BJ (cell line): ENCODE measurements at regions not wholly inside any gene's neighbourhood (a gene's known extent, or its start where the extent isn't known, plus 50 kb on each side); places are given as distances from the start of the nearest gene placed in this dataset.
A peak's percentile ranks its signal among the peaks of the same experiment; 100 is the strongest.
"Not testable (repeated sequence)": the region's sequence is repeated elsewhere in the genome, so short reads cannot be mapped to it uniquely, and the experiment has no call there.

ENCODE experiments used
- CTCF ChIA-PET: fragments of 350-600 bp; formaldehyde crosslinking; extraction: SDS; loops from one replicate; lab custom pipeline; 2021; ENCODE audit warnings: antibody characterized with exemption, inconsistent platforms; lab: Yijun Ruan, JAX
- POLR2A ChIA-PET: fragments of 300-600 bp; sonication (Branson Sonifier 250); formaldehyde crosslinking; extraction: SDS; loops from one replicate; lab custom pipeline; 2021; ENCODE audit warnings: antibody characterized with exemption; lab: Charles Lee
- DNase-seq: peaks from one replicate; pipeline ENCODE4 v3.0.0-alpha.2; 2011; ENCODE audit warnings: low read depth
- H3K27me3 ChIP-seq: 2 replicates; pipeline ENCODE4 v1.6.0; 2011; ENCODE audit warnings: low read length; ENCODE audit not compliant: control insufficient read depth, insufficient read depth
- H3K36me3 ChIP-seq: 2 replicates; pipeline ENCODE4 v1.5.1; 2011; ENCODE audit warnings: low read length; ENCODE audit not compliant: control insufficient read depth, insufficient read depth
- H3K4me3 ChIP-seq: 2 replicates; pipeline ENCODE4 v1.5.1; 2011; ENCODE audit warnings: low read depth, mild to moderate bottlenecking, control low read depth, low read length
- TF ChIP-seq, protein P1 (sequence below): IDR thresholded peaks from 2 replicates; pipeline ENCODE4 v1.5.1; 2011; ENCODE audit warnings: low read depth, mild to moderate bottlenecking, control low read depth, inconsistent platforms, low read length, moderate library complexity; ENCODE audit not compliant: insufficient read depth

DNA sequence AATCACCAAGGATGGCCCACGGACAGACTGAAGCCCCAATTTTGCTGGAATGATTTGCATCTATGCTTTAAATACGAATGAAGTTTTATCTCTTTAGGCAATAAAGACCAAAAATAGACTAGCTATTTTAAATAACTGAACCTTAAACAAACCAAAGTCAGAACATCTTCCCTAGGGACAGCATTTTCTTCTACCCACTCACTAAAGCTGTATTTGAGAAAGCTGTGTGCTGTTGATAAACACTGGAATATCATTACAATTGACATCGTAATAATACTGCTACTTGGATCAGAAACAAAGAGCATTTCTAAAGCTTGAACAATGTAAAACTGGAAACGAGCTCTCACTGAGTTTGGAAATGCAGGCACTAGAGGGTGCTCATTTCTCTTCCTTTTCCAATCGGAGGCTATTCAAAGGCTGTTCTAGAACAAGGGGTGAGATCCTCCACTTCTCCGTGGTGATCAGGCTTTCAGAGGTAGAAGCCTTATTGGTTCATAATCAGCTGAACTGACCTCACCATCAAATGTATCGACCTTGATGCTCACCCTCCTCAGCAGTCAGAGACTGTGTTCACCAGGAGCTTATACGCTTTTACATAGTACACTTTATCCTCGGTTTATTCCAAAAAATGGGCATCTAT, 225.3 kb upstream of the PRSS1 start:
- POLR2A ChIA-PET = no interaction called here
- TF ChIP-seq, protein P1, sequence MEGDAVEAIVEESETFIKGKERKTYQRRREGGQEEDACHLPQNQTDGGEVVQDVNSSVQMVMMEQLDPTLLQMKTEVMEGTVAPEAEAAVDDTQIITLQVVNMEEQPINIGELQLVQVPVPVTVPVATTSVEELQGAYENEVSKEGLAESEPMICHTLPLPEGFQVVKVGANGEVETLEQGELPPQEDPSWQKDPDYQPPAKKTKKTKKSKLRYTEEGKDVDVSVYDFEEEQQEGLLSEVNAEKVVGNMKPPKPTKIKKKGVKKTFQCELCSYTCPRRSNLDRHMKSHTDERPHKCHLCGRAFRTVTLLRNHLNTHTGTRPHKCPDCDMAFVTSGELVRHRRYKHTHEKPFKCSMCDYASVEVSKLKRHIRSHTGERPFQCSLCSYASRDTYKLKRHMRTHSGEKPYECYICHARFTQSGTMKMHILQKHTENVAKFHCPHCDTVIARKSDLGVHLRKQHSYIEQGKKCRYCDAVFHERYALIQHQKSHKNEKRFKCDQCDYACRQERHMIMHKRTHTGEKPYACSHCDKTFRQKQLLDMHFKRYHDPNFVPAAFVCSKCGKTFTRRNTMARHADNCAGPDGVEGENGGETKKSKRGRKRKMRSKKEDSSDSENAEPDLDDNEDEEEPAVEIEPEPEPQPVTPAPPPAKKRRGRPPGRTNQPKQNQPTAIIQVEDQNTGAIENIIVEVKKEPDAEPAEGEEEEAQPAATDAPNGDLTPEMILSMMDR = peak; percentile 28
- Histone ChIP-seq H3K36me3 (no peaks in the 10 kb centered on the region), H3K27me3 (peaks cover 11% of the 10 kb centered on the region), H3K4me3 (no peak overlapping the region)
- CTCF ChIA-PET = interaction anchor here (0.7 to 7.6 kb wide), 26 partner anchors 8 to 672 kb away, joined by 3 to 87 read pairs (median 4); no protein-coding TSS in a partner anchor
- DNase-seq = no peak

DNA sequence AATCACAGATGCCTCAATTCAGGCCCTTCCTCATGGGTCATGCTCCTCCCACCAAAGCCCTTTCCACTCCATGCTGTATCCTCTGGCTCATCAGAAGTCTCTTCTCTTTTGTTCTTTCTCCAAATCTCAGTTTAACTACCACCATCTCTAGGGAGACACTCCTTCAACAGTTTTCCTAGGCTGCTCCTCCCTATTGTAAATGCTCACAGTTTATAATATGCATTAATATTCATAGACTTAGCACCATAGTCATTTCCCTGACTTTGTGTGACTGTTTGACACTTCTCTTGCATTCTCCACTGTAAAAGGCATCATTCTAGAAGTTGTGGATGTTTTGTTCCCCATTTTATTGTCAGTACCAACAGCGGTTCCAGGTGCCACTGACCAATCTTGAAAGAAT, 226.5 kb upstream of the PRSS1 start:
- CTCF ChIA-PET = interaction anchor here (1.1 to 7.6 kb wide), 11 partner anchors 13 to 480 kb away, joined by 3 to 87 read pairs (median 15); no protein-coding TSS in a partner anchor

DNA sequence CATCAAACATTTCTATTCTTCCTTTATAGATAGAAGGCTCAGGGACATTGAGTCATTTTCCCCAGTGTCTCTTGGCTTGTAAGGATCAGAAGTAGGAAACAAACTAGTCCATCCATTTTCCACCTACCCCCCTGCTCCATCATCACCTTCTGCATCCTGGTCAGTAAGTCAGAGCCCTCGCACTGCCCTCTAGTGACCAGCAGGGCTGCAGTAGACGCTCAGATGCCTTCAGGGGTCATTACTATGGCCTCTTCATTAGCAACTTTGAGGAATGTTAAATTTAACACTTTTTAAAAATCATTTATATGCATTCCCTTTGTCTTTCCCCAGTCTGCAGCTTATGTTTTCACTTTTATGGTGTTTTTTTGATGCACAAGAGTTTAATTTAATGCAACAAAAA, 228.4 kb upstream of the PRSS1 start:
- TF ChIP-seq, protein P1 = peak; percentile 60
- CTCF ChIA-PET = interaction anchor here (0.6 to 7.3 kb wide), 13 partner anchors 11 to 1216 kb away, joined by 3 to 48 read pairs (median 8); no protein-coding TSS in a partner anchor
- H3K36me3 ChIP-seq, DNase-seq, POLR2A ChIA-PET, H3K27me3 ChIP-seq, H3K4me3 ChIP-seq: not testable (repeated sequence)

More for the DNA sequence above, 226.5 kb upstream of the PRSS1 start:
- TF ChIP-seq, protein P1 = no peak
- no peak for DNase-seq
- H3K4me3 ChIP-seq = no peak overlapping the region
- H3K36me3 ChIP-seq = no peaks in the 10 kb centered on the region
- POLR2A ChIA-PET = no interaction called here
- H3K27me3 ChIP-seq = peaks cover 9% of the 10 kb centered on the region

DNA sequence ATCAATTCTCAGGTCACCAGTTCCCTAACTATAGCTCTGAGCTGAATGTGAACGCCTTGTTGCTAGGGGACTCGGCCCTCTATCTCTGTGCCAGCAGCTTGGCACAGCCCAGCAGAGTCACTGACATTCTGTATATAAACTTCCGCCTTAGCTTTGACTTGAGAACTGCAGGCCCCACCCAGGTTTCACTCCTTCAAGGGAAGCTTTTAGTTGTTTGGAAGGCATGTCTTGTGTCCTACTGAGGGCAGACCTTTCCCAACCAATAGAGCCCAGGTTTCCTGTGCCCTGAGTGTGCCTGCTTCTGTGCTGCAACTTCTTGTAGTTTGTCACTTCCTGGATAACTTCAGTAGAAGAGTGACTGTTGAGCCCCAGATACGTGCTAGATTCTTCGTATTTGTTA, 228.8 kb upstream of the PRSS1 start:
- H3K4me3 ChIP-seq, H3K36me3 ChIP-seq, DNase-seq, H3K27me3 ChIP-seq, POLR2A ChIA-PET: not testable (repeated sequence)
- CTCF ChIA-PET = interaction anchor here (0.6 to 7.3 kb wide), 9 partner anchors 15 to 292 kb away, joined by 3 to 48 read pairs (median 15); no protein-coding TSS in a partner anchor

DNA sequence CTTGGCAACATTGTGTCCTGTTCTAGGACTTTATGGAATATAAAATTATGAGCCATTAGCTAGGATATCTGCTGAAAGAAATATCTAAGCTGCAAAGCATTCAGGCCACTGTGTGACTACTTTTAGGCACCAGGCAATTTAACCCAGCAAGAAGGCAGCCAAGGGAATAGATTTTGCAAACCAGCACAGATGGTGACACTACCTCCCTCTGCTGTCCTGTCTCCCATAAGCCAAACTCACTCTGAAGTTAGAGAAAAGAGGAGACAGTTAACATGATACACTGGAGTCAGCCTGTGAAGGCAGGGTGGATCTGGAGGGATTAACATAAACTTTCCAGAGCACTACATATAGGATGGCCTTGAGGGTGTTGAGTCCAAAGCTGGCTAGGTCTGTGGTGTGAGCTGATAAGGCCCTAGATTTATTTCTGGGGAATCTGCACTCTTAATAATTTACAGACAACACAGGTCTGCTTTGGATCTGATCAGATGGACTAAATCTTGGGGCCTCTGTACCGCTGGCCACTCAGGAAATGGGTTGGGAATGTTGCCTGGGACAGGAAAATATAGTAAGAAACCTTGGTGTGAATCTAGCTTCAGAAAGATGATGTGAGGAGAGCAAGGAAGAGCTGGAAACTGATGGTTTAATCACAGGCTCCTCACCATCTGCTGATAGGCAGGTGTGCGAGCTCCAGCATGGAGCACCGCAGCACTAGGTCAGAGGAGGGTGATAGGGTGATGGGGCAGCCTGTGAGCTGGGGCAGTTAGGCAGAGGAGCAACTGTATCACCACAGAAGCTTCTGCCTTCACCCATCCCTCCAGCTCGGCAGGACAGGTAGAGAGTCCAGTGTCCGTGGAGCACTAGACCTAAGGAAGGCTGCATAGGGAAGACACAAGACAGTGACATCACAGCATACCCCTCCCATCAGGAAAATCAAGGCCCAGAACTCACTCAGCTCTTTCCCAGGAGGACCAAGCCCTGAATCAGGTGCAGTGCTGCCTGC, 229.9 kb upstream of the PRSS1 start:
- H3K4me3 ChIP-seq = no peak overlapping the region
- DNase-seq = no peak
- TF ChIP-seq, protein P1 = no peak
- H3K27me3 ChIP-seq = peaks cover 4% of the 10 kb centered on the region
- CTCF ChIA-PET = interaction anchor here (0.9 to 7.3 kb wide), 15 partner anchors 11 to 293 kb away, joined by 3 to 48 read pairs (median 5); no protein-coding TSS in a partner anchor
- H3K36me3 ChIP-seq = no peaks in the 10 kb centered on the region
- POLR2A ChIA-PET = no interaction called here
